Hepatocyte (in vitro differentiated cells): ENCODE measurements at regions not wholly inside any gene's neighbourhood (a gene's known extent, or its start where the extent isn't known, plus 50 kb on each side); places are given as distances from the start of the nearest gene placed in this dataset.

Experiments used
- DNase-seq: peaks from one replicate; pipeline ENCODE4 v3.0.0-alpha.2; 2016; ENCODE audit warnings: low spot score
- H2AFZ ChIP-seq: fragments of 200-600 bp; sonication (generic); 2 replicates; pipeline ENCODE4 v1.6.0; 2016; ENCODE audit warnings: antibody characterized with exemption, mild to moderate bottlenecking
- H3K27ac ChIP-seq: fragments of 200-600 bp; sonication (generic); 2 replicates; pipeline ENCODE4 v1.5.1; 2016; ENCODE audit warnings: mild to moderate bottlenecking
- H3K27me3 ChIP-seq: fragments of 200-600 bp; sonication (generic); 2 replicates; pipeline ENCODE4 v1.6.1; 2016
- H3K36me3 ChIP-seq: fragments of 200-600 bp; sonication (generic); replicated peaks from 2 replicates; pipeline ENCODE4 v1.5.1; 2016; ENCODE audit warnings: low read depth; ENCODE audit not compliant: insufficient read depth
- H3K4me1 ChIP-seq: fragments of 200-600 bp; sonication (generic); 2 replicates; pipeline ENCODE4 v1.5.1; 2016; ENCODE audit warnings: mild to moderate bottlenecking, moderate library complexity; ENCODE audit not compliant: insufficient read depth
- H3K4me2 ChIP-seq: fragments of 200-600 bp; sonication (generic); 2 replicates; pipeline ENCODE4 v1.6.0; 2016
- H3K4me3 ChIP-seq: fragments of 200-600 bp; sonication (generic); 2 replicates; pipeline ENCODE4 v1.5.1; 2016; ENCODE audit warnings: mild to moderate bottlenecking
- H3K79me2 ChIP-seq: fragments of 200-600 bp; sonication (generic); 2 replicates; pipeline ENCODE4 v1.6.0; 2017; ENCODE audit warnings: mild to moderate bottlenecking
- H3K9me2 ChIP-seq: fragments of 200-600 bp; sonication (generic); replicated peaks from 2 replicates; pipeline ENCODE4 v1.6.0; 2017; ENCODE audit warnings: mild to moderate bottlenecking; ENCODE audit not compliant: insufficient read depth
- H3K9me3 ChIP-seq: fragments of 200-600 bp; sonication (generic); 2 replicates; pipeline ENCODE4 v1.5.1; 2016; ENCODE audit warnings: low read depth, mild to moderate bottlenecking
- H4K20me1 ChIP-seq: fragments of 200-600 bp; sonication (generic); 2 replicates; pipeline ENCODE4 v1.6.0; 2016; ENCODE audit warnings: mild to moderate bottlenecking; ENCODE audit not compliant: insufficient read depth, poor library complexity, severe bottlenecking
- CTCF ChIP-seq: fragments of 200-600 bp; sonication (generic); IDR thresholded peaks from 2 replicates; pipeline ENCODE4 v1.5.1; 2016; ENCODE audit warnings: antibody characterized with exemption, mild to moderate bottlenecking; ENCODE audit not compliant: poor library complexity
- EZH2 ChIP-seq: fragments of 200-600 bp; sonication (generic); IDR thresholded peaks from 2 replicates; pipeline ENCODE4 v1.6.1; 2016; ENCODE audit warnings: antibody characterized with exemption, mild to moderate bottlenecking, borderline replicate concordance
- EZH2phosphoT487 ChIP-seq: fragments of 200-600 bp; sonication (generic); IDR thresholded peaks from one replicate; pipeline ENCODE4 v1.6.1; 2018; ENCODE audit warnings: antibody characterized with exemption, mild to moderate bottlenecking, low read depth, moderate library complexity; ENCODE audit not compliant: unreplicated experiment, severe bottlenecking
- WGBS: methylation state at CpG from one replicate; pipeline ENCODE4 v1.1.6; 2016; ENCODE audit warnings: low lambda C conversion rate; ENCODE audit errors: missing lambda C conversion rate; 5-methylcytosine and 5-hydroxymethylcytosine counted together

GRCh38 chr1:114219172-114219868 lies 65.7 kb upstream of the SYT6 start:
- H3K79me2 ChIP-seq: no peaks in the 10 kb centered on the region
- H3K4me1 ChIP-seq: peaks cover 6% of the 10 kb centered on the region
- DNase-seq: peak; percentile 19
- no peak overlapping the region for H3K4me3 ChIP-seq
- no peaks in the 10 kb centered on the region for H3K9me3 ChIP-seq
- H3K36me3 ChIP-seq: no peaks in the 10 kb centered on the region
- H3K9me2 ChIP-seq: no peaks in the 10 kb centered on the region
- no peaks in the 10 kb centered on the region for H3K27me3 ChIP-seq
- 65% methylated on average over 7 of the region's 7 CpGs for WGBS
- H3K4me2 ChIP-seq: no peak overlapping the region
- no peaks in the 10 kb centered on the region for H4K20me1 ChIP-seq
- no peak for TF ChIP-seq EZH2phosphoT487
- TF ChIP-seq EZH2: no peak
- peak; percentile 29 for TF ChIP-seq CTCF
- no peak overlapping the region for H3K27ac ChIP-seq
- H2AFZ ChIP-seq: peak overlapping the region; percentile 18

GRCh38 chr1:114218361-114219171 lies 64.9 kb upstream of the SYT6 start:
- WGBS: 78% methylated on average over 9 of the region's 10 CpGs
- no peaks in the 10 kb centered on the region for H3K9me2 ChIP-seq
- H3K27ac ChIP-seq: no peak overlapping the region
- H3K4me3 ChIP-seq: no peak overlapping the region
- no peaks in the 10 kb centered on the region for H3K36me3 ChIP-seq
- H3K27me3 ChIP-seq: no peaks in the 10 kb centered on the region
- TF ChIP-seq EZH2: no peak
- TF ChIP-seq CTCF: no peak
- no peak for TF ChIP-seq EZH2phosphoT487
- no peaks in the 10 kb centered on the region for H4K20me1 ChIP-seq
- H2AFZ ChIP-seq: no peak overlapping the region
- H3K9me3 ChIP-seq: no peaks in the 10 kb centered on the region
- H3K4me2 ChIP-seq: no peak overlapping the region
- no peaks in the 10 kb centered on the region for H3K79me2 ChIP-seq
- peaks cover 6% of the 10 kb centered on the region for H3K4me1 ChIP-seq
- DNase-seq: no peak

- Histone ChIP-seq H3K4me2 (no peak overlapping the region), H3K79me2 (no peaks in the 10 kb centered on the region), H3K27ac (no peak overlapping the region), H3K27me3 (no peaks in the 10 kb centered on the region), H3K36me3 (no peaks in the 10 kb centered on the region), H3K4me3 (no peak overlapping the region), H4K20me1 (no peaks in the 10 kb centered on the region), H3K9me3 (no peaks in the 10 kb centered on the region), H3K9me2 (no peaks in the 10 kb centered on the region), H3K4me1 (peaks cover 6% of the 10 kb centered on the region), H2AFZ (no peak overlapping the region)
- DNase-seq: no peak
- 77% methylated on average over 11 of the region's 11 CpGs for WGBS
- TF ChIP-seq EZH2phosphoT487 (no peak), EZH2 (no peak), CTCF (no peak)
Observed at GRCh38 chr1:114216431-114217173, 62.9 kb upstream of the SYT6 start.
